OCI-LY7 (cell line): ENCODE measurements at regions not wholly inside any gene's neighbourhood (a gene's known extent, or its start where the extent isn't known, plus 50 kb on each side); places are given as distances from the start of the nearest gene placed in this dataset.

ENCODE experiments used
- CTCF ChIP-seq: fragments of 200-600 bp; sonication (generic); conservative IDR thresholded peaks from 2 replicates; pipeline ENCODE4 v1.5.1; 2014; ENCODE audit warnings: mild to moderate bottlenecking, antibody characterized with exemption, low read length, moderate library complexity, mixed read lengths
- EZH2phosphoT487 ChIP-seq: fragments of 200-600 bp; sonication (generic); IDR thresholded peaks from 2 replicates; pipeline ENCODE4 v1.6.1; 2018; ENCODE audit warnings: low read depth, borderline replicate concordance, mild to moderate bottlenecking, mixed run types, antibody characterized with exemption, low read length, moderate library complexity, mixed read lengths

GRCh38 chr18:68103561-68103960 lies 587.0 kb upstream of the DSEL start:
- TF ChIP-seq CTCF (no peak), EZH2phosphoT487 (no peak)
